Esophagus (tissue), 2 donors: ENCODE measurements at regions not wholly inside any gene's neighbourhood (a gene's known extent, or its start where the extent isn't known, plus 50 kb on each side); places are given as distances from the start of the nearest gene placed in this dataset.

Source experiments
- H3K27ac ChIP-seq, 2 donors: one replicate each; pipeline ENCODE4 v1.5.1; 2013; ENCODE audit warnings: low read depth in 2 of 2, mild to moderate bottlenecking in 2 of 2, inconsistent platforms in 1 of 2, low read length in 1 of 2, moderate library complexity in 1 of 2
- H3K27me3 ChIP-seq, 2 donors: one replicate each; pipeline ENCODE4 v1.6.1; 2013; ENCODE audit warnings: low read length in 2 of 2, control low read depth in 1 of 2, mild to moderate bottlenecking in 1 of 2; ENCODE audit not compliant: insufficient read depth in 2 of 2, control insufficient read depth in 1 of 2
- H3K36me3 ChIP-seq, 2 donors: one replicate each; pipeline ENCODE4 v1.6.1; 2013; ENCODE audit warnings: low read length in 1 of 2; ENCODE audit not compliant: control insufficient read depth in 2 of 2, insufficient read depth in 2 of 2
- H3K4me1 ChIP-seq, 2 donors: one replicate each; pipeline ENCODE4 v1.6.1; 2013; ENCODE audit warnings: low read length in 1 of 2; ENCODE audit not compliant: control insufficient read depth in 2 of 2, insufficient read depth in 2 of 2
- H3K4me3 ChIP-seq, 2 donors: one replicate each; pipeline ENCODE4 v1.5.1; 2013; ENCODE audit warnings: low read length in 2 of 2, mild to moderate bottlenecking in 2 of 2, low read depth in 1 of 2, moderate library complexity in 1 of 2
- H3K9me3 ChIP-seq, 2 donors: one replicate each; pipeline ENCODE4 v1.6.1; 2013; ENCODE audit warnings: mild to moderate bottlenecking in 2 of 2, low read depth in 1 of 2, low read length in 1 of 2, moderate library complexity in 1 of 2; ENCODE audit not compliant: control insufficient read depth in 2 of 2, insufficient read depth in 1 of 2
- WGBS, 2 donors: extraction: QIAGEN DNeasy Blood & Tissue Kit; methylation state at CpG; one replicate each; pipeline ENCODE4 v1.1.7; 2013; 5-methylcytosine and 5-hydroxymethylcytosine counted together
- donor health status: healthy with polysubstance abuse.
- donor health status: Bipolar disorder and iron deficiency.

DNA sequence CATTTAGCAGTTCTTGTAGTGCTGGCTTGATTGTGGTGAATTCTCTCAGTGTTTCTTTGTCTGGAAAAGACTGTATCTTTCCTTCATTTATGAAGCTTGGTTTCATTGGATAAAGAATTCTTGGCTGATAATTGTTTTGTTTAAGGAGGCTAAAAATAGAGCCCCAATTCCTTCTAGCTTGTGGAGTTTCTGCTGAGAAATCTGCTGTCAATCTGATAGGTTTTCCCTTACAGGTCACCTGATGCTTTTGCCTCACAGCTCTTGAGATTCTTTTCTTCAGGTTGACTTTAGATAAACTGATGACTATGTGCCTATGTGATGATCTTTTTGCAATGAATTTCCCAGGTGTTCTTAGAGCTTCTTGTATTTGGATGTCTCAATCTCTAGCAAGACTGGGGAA lies 1508.5 kb upstream of the FLRT2 start:
- H3K4me1 ChIP-seq: no peaks in the 10 kb centered on the region
- H3K9me3 ChIP-seq: peaks cover 0 to 3% of the 10 kb centered on the region in 2 donors
- H3K27ac ChIP-seq: no peak overlapping the region
- no peaks in the 10 kb centered on the region for H3K36me3 ChIP-seq
- H3K4me3 ChIP-seq: no peak overlapping the region
- no peaks in the 10 kb centered on the region for H3K27me3 ChIP-seq

DNA sequence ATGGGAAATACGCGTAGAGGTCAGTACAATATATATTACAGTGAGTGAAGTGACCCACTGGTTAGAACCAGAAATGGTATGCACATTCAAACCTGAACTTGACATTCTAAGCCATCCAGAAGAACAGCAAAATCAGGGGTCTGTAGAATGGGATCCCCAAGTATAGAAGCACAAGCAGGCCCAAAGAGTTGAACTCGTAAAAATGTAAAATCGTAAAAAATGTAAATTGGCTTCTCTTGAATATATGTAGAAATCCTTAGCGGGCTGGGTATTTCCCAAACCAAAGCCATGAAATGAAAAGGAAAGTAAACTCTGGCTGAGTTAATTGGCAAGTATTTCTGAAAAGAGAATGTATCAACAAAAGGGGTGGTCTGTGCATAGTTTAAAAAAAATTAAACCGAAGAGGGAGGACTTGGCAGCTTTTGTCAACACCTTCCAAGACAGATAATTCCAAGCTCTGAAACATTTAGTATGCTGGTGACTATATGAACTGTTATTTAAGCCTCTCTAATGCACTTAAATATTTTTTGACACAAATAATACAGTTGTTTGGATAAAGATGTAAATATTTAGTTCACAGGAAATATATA lies 1505.6 kb upstream of the FLRT2 start:
- H3K9me3 ChIP-seq: peaks cover 0 to 3% of the 10 kb centered on the region in 2 donors
- 61 to 71% methylated on average over 6 of the region's 6 CpGs for WGBS, 2 donors

DNA sequence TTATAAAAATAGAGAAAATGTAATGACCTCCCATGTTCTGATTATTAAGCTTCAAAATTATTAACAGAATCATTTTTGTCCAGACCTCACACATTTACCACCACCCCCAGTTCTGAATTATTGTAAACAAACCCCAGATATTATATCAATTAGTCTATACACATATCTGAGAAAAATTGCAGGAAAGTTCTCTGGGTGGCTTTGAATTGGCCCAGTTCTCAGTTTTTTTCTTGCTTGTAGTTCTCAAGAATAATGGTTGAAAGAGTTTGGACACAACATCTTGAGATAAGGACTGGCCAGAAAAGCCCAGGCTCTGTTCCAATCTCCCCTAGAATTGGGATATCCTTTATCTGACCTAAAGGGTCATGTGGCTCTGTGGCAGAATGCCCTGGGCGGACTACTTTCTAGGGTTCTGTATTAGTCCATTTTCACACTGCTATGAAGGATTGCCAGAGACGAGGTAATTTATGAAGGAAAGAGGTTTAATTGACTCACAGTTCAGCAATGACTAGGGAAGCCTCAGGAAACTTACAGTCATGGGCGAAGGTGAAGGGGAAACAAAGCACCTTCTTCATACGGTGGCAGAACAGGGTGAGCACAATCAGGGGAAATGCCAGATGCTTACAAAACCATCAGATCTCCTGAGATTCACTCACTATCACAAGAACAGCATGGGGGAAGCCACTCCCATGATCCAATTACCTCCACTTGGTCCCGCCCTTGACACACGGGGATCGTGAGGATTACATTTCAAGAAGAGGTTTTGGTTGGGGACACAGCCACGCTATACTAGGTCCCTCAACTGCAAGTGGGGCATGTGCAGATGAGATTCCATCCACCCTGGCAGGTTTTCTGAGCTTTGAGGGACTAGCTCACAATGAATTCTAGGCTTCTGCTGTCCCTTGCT lies 1504.6 kb upstream of the FLRT2 start:
- Histone ChIP-seq H3K9me3 (peaks cover 0 to 3% of the 10 kb centered on the region in 2 donors), H3K4me3 (no peak overlapping the region), H3K27me3 (no peaks in the 10 kb centered on the region), H3K36me3 (no peaks in the 10 kb centered on the region), H3K4me1 (no peaks in the 10 kb centered on the region), H3K27ac (no peak overlapping the region)
- 83 to 88% methylated on average over 8 of the region's 8 CpGs for WGBS, 2 donors

More for the DNA sequence above, 1505.6 kb upstream of the FLRT2 start:
- Histone ChIP-seq H3K27me3 (no peaks in the 10 kb centered on the region), H3K36me3 (no peaks in the 10 kb centered on the region), H3K4me1 (no peaks in the 10 kb centered on the region), H3K27ac (no peak overlapping the region), H3K4me3 (no peak overlapping the region)

DNA sequence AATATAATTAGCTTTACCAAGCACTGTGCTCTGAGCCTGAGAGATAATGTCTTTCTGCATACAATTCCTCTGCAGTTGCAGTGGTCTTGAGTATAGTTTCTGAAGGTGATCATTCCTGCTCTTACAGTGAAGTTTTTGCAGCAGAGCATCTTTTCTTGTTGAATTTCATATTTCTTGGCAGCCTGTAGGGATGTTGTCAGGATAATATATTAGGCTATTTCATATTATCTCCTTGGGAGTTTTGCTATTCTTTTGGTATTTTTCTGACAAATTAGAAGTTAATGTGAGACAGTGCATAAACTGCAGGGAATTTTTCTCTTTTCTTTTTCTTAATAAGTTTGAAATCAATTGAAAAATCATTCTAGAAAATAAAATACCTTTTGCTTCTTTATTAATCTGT lies 1502.6 kb upstream of the FLRT2 start:
- Histone ChIP-seq H3K9me3 (peaks cover 0 to 3% of the 10 kb centered on the region in 2 donors), H3K27me3 (no peaks in the 10 kb centered on the region), H3K36me3 (no peaks in the 10 kb centered on the region), H3K4me3 (no peak overlapping the region), H3K27ac (no peak overlapping the region), H3K4me1 (no peaks in the 10 kb centered on the region)

DNA sequence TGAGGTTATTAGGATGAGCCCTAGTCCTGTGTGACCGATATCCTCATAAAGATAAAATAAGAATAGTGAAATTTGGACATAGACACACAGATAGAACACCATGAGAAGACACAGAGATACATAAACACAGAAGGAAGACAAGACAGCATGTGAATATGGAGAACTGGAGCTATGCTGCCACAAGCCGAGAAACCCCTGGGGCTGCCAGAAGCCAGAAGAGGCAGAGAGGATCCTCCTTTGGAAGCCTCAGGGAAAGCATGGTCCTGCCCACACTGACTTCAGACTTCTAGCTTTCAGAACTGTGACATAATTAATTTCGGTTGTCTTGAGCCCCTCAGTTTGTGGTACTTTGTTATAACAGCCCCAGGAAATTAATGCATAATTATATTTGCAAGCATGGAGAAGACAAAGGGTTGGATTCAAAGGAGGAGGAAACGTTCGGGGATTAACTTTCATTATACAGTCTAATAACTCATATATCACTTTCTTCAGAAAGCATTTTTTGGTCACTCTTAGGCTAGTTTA lies 1501.8 kb upstream of the FLRT2 start:
- no peaks in the 10 kb centered on the region for H3K27me3 ChIP-seq
- H3K4me3 ChIP-seq: no peak overlapping the region
- no peaks in the 10 kb centered on the region for H3K36me3 ChIP-seq
- H3K27ac ChIP-seq: no peak overlapping the region
- no peaks in the 10 kb centered on the region for H3K4me1 ChIP-seq
- peaks cover 0 to 3% of the 10 kb centered on the region in 2 donors for H3K9me3 ChIP-seq
- WGBS, 2 donors: 68 to 78% methylated on average over 5 of the region's 5 CpGs

DNA sequence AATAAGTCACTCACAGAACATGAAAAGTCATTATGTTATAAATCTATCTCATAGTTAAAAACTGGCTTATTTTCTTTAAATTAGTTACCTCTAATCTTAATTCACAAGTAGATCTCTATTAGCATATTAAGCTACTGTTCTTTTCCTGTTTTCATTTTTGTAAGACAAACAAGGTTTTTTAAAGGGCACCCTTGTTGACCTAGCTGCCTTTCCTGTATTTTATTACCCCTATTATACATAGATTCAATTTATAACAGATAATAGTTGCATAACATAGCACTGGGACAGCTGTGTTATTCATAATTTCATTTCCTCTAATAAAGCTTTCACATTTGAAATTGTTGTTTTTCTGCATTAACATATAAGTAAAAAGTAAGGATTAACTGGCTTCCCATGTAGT lies 1500.7 kb upstream of the FLRT2 start:
- peaks cover 0 to 3% of the 10 kb centered on the region in 2 donors for H3K9me3 ChIP-seq
- no peaks in the 10 kb centered on the region for H3K27me3 ChIP-seq
- no peaks in the 10 kb centered on the region for H3K36me3 ChIP-seq
- no peak overlapping the region for H3K27ac ChIP-seq
- no peaks in the 10 kb centered on the region for H3K4me1 ChIP-seq
- no peak overlapping the region for H3K4me3 ChIP-seq

DNA sequence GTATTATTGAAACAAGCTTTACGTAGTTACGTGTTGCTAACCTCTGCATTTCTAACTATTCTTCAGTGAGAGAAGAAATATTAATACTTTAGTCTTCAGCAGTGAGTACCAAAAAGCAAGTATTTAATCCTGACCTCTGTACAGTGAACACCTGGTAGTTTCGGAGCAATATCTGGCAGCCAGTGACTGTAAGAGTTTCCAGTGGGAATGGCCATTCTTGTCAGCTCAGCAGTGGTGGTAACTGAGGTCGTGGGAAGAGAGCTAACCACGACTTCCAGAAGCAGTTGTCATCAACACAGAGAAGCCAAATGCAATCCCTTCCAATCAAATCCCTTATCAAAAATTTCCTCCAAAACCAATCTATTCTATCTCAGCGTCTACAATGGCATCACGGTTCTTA lies 1500.2 kb upstream of the FLRT2 start:
- Histone ChIP-seq H3K4me3 (no peak overlapping the region), H3K36me3 (no peaks in the 10 kb centered on the region), H3K4me1 (no peaks in the 10 kb centered on the region), H3K27me3 (no peaks in the 10 kb centered on the region), H3K27ac (no peak overlapping the region), H3K9me3 (peaks cover 0 to 3% of the 10 kb centered on the region in 2 donors)
- WGBS, 2 donors: 75 to 78% methylated on average over 7 of the region's 7 CpGs

DNA sequence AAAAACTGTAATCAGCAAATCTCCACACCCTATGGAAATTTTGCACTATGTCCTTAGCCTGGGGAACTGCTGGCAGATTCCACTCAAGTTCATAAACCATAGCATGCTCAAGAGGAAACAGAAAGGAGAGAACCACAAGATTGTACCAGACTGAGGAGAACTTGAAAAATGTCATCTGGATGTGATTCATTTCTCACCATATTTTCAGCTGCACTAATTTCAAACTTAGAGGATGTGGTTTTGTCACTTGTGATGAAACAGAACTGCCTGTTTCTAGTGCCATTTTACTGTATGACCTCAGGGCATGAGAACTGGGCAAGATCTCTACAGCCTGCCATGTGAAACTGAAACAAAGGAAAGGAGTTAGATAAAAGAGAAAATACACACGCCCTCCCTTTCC lies 1493.1 kb upstream of the FLRT2 start:
- Histone ChIP-seq H3K36me3 (no peaks in the 10 kb centered on the region), H3K4me3 (no peak overlapping the region), H3K27ac (no peak overlapping the region), H3K4me1 (no peaks in the 10 kb centered on the region), H3K27me3 (no peaks in the 10 kb centered on the region), H3K9me3 (no peaks in the 10 kb centered on the region)
- 19 to 37% methylated on average over 1 of the region's 1 CpG for WGBS, 2 donors

DNA sequence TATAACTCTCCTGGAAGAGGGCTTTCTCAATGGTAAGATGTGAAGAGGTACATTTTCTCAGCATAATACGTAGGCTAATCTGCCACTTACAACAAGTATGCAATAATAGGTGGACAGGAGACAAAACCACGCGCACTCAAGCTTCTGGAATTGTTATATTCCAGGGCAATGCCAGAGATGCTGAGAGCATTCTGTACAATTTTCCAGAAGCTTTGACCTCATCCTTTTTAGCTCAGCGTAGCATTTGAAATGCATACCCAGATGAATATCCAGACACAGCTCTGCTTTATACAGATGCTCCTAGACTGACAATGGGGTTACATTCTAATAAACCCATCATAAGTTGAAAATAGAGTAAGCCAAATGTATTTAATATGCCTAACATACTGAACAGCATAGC lies 1492.4 kb upstream of the FLRT2 start:
- Histone ChIP-seq H3K36me3 (no peaks in the 10 kb centered on the region), H3K27me3 (no peaks in the 10 kb centered on the region), H3K9me3 (no peaks in the 10 kb centered on the region), H3K4me1 (no peaks in the 10 kb centered on the region), H3K4me3 (no peak overlapping the region), H3K27ac (no peak overlapping the region)
- 90 to 95% methylated on average over 4 of the region's 4 CpGs for WGBS, 2 donors

DNA sequence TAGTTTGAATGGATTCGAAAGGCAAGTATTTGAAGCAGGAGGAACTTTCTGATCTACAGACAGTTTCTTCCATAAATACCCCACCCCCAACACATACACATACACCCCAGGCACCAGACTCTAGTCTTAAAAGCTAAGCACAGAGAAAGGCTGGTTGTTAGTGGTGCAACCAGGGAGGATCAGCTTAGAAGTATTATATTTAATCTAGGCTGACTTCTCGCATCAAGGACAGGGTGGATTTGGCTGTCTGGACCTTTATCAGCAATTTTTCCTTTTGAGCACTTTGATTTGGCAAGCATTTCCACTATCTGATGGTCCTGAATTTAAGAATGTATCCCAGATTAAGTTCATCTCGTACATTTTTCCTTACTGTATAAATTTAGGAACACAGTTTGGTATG lies 1489.8 kb upstream of the FLRT2 start:
- no peaks in the 10 kb centered on the region for H3K27me3 ChIP-seq
- no peaks in the 10 kb centered on the region for H3K4me1 ChIP-seq
- no peak overlapping the region for H3K27ac ChIP-seq
- no peaks in the 10 kb centered on the region for H3K9me3 ChIP-seq
- H3K36me3 ChIP-seq: no peaks in the 10 kb centered on the region
- 82 to 84% methylated on average over 3 of the region's 3 CpGs for WGBS, 2 donors
- no peak overlapping the region for H3K4me3 ChIP-seq
